Brain microvascular endothelial cell (primary cell): ENCODE measurements at regions not wholly inside any gene's neighbourhood (a gene's known extent, or its start where the extent isn't known, plus 50 kb on each side); places are given as distances from the start of the nearest gene placed in this dataset.

ENCODE experiments used
- DNase-seq: peaks from one replicate; pipeline ENCODE4 v3.0.0-alpha.2; 2020
- H3K27ac ChIP-seq: fragments of 250-450 bp; sonication (Bioruptor Pico); 2 replicates; pipeline ENCODE4 v1.5.1; 2020; ENCODE audit warnings: mild to moderate bottlenecking, moderate library complexity
- H3K27me3 ChIP-seq: fragments of 250-450 bp; sonication (Bioruptor Pico); replicated peaks from 2 replicates; pipeline ENCODE4 v1.5.1; 2020; ENCODE audit warnings: mild to moderate bottlenecking
- H3K36me3 ChIP-seq: fragments of 250-450 bp; sonication (Bioruptor Pico); replicated peaks from 2 replicates; pipeline ENCODE4 v1.5.1; 2020; ENCODE audit warnings: mild to moderate bottlenecking
- H3K4me3 ChIP-seq: 2 replicates; pipeline ENCODE4 v1.5.1; 2011; ENCODE audit warnings: low read depth, mild to moderate bottlenecking, control low read depth, low read length, moderate library complexity
- in situ Hi-C: cut with HindIII; loops from 2 replicates; pipeline ENCODE4 v1.10.0; 2017; ENCODE audit warnings: low sequenced_read_pairs, low pct_ligation_motif_present
- TF ChIP-seq, protein P1 (sequence below): IDR thresholded peaks from 2 replicates; pipeline ENCODE4 v1.5.1; 2011; ENCODE audit warnings: low read depth, mild to moderate bottlenecking, moderate library complexity, low read length, control low read depth, inconsistent platforms; ENCODE audit errors: missing control alignments

- DNase-seq: no peak
- H3K27ac ChIP-seq: no peak overlapping the region
- in situ Hi-C loops: no loop called here
- no peaks in the 10 kb centered on the region for H3K27me3 ChIP-seq
- H3K4me3 ChIP-seq: no peak overlapping the region
- no peaks in the 10 kb centered on the region for H3K36me3 ChIP-seq
- TF ChIP-seq, protein P1, sequence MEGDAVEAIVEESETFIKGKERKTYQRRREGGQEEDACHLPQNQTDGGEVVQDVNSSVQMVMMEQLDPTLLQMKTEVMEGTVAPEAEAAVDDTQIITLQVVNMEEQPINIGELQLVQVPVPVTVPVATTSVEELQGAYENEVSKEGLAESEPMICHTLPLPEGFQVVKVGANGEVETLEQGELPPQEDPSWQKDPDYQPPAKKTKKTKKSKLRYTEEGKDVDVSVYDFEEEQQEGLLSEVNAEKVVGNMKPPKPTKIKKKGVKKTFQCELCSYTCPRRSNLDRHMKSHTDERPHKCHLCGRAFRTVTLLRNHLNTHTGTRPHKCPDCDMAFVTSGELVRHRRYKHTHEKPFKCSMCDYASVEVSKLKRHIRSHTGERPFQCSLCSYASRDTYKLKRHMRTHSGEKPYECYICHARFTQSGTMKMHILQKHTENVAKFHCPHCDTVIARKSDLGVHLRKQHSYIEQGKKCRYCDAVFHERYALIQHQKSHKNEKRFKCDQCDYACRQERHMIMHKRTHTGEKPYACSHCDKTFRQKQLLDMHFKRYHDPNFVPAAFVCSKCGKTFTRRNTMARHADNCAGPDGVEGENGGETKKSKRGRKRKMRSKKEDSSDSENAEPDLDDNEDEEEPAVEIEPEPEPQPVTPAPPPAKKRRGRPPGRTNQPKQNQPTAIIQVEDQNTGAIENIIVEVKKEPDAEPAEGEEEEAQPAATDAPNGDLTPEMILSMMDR: no peak
Measured at GRCh38 chr18:39842366-39842914, 2112.6 kb upstream of the PIK3C3 start.

GRCh38 chr18:39841482-39842365 lies 2113.3 kb upstream of the PIK3C3 start:
- Histone ChIP-seq H3K36me3 (no peaks in the 10 kb centered on the region), H3K4me3 (peak overlapping the region; percentile 61), H3K27ac (peak overlapping the region; percentile 93), H3K27me3 (no peaks in the 10 kb centered on the region)
- peak; percentile 86 for DNase-seq
- TF ChIP-seq, protein P1: peak; percentile 72
- in situ Hi-C loops: no loop called here

GRCh38 chr18:39840856-39841481 lies 2114.1 kb upstream of the PIK3C3 start:
- no peaks in the 10 kb centered on the region for H3K27me3 ChIP-seq
- H3K4me3 ChIP-seq: peak overlapping the region; percentile 61
- in situ Hi-C loops: no loop called here
- peak overlapping the region; percentile 93 for H3K27ac ChIP-seq
- TF ChIP-seq, protein P1: no peak
- no peaks in the 10 kb centered on the region for H3K36me3 ChIP-seq
- DNase-seq: no peak

DNA sequence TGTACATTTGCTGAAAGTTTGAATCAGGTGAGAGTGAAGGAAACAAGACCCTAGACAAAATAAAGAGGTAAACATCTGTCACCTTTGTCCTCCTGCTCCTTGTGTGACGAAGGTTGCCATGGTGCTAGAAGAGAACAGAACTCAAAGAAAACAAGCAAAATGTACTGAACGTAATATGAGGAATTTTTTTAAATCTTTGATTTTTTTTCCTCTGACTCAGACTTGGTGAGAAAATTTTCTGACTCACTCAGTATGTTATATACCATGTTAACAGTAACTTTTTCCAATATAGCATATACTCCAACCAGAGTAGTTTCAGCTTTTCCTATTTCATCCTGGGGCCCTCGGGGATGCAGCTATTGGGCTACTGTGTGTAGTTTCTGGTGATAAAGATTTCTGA lies 2114.6 kb upstream of the PIK3C3 start:
- DNase-seq: peak; percentile 86
- TF ChIP-seq, protein P1: no peak
- H3K27me3 ChIP-seq: no peaks in the 10 kb centered on the region
- H3K4me3 ChIP-seq: no peak overlapping the region
- no peaks in the 10 kb centered on the region for H3K36me3 ChIP-seq
- H3K27ac ChIP-seq: peak overlapping the region; percentile 93
- in situ Hi-C loops: no loop called here

- TF ChIP-seq, protein P1: no peak
- no peaks in the 10 kb centered on the region for H3K27me3 ChIP-seq
- H3K27ac ChIP-seq: peak overlapping the region; percentile 93
- DNase-seq: peak; percentile 50
- H3K4me3 ChIP-seq: no peak overlapping the region
- in situ Hi-C loops: no loop called here
- no peaks in the 10 kb centered on the region for H3K36me3 ChIP-seq
Measured at GRCh38 chr18:39839782-39840181, 2115.3 kb upstream of the PIK3C3 start.
